GM19397 (cell line): ENCODE measurements at regions not wholly inside any gene's neighbourhood (a gene's known extent, or its start where the extent isn't known, plus 50 kb on each side); places are given as distances from the start of the nearest gene placed in this dataset.

Source experiments
- ATAC-seq: cut with Tn5 transposase; IDR thresholded peaks from one replicate; pipeline ENCODE4 v1.9.1; 2021; ENCODE audit warnings: mild to moderate bottlenecking, moderate library complexity; ENCODE audit not compliant: unreplicated experiment

- ATAC-seq, result no peak
Observed at GRCh38 chr3:182435860-182436259, 357.4 kb upstream of the ATP11B start.

DNA sequence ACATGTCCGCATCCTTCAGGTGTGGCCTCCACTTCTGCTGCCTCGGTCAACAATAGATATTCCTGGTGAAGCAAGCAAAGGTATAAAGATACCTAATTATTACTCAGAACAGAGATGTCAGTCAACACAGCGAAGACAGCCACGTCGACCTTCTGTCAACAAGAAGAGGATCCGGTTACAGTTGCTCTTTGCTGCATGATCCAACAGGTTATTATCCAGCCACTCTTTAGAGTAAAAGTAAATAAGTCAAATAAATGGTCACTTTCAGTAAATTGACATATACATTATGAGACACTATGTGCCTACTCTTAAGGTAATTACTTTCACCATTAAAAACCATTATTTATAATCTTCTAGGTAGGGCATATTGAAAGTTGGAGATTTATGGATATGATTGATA lies 356.8 kb upstream of the ATP11B start:
- no peak for ATAC-seq

GRCh38 chr3:182438398-182438797 lies 354.9 kb upstream of the ATP11B start:
- ATAC-seq, result no peak

DNA sequence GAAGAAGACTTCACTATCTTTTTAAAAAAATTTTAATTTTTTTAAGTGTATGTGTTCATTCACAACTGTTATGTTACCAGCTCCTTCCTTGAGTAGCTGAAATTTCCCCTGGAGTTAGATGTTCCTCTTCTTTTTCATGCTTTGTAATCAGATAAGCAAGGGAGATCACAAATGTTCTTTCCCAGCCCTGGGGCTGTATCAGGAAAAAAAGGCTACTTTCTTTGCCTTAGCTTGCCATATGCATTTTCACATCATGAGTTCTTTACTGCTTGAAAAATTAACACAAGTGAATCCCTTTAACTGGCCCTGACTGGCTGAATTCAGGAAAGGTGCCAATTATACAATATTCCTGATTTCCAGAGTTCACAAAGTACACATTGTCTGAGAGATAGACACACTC lies 353.2 kb upstream of the ATP11B start:
- no peak for ATAC-seq

DNA sequence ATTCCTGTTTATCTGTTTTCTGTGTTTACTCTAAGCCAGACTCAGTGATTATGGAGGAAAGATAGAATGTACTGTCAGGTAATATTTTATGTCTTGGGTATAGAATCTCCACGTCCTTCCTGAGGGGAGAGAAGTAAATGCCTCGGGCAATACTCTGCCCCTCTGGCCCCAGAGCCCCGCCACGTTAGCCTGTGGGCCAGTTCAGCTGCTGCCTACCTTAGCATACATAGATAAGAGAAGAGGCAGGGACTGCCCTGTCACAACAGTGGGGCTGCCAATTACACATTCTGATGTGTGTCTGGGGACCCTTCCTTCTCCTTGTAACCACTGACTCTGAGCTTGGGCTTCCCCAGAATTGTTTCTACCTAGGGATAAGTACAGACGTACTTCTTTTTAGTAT lies 347.7 kb upstream of the ATP11B start:
- no peak for ATAC-seq

DNA sequence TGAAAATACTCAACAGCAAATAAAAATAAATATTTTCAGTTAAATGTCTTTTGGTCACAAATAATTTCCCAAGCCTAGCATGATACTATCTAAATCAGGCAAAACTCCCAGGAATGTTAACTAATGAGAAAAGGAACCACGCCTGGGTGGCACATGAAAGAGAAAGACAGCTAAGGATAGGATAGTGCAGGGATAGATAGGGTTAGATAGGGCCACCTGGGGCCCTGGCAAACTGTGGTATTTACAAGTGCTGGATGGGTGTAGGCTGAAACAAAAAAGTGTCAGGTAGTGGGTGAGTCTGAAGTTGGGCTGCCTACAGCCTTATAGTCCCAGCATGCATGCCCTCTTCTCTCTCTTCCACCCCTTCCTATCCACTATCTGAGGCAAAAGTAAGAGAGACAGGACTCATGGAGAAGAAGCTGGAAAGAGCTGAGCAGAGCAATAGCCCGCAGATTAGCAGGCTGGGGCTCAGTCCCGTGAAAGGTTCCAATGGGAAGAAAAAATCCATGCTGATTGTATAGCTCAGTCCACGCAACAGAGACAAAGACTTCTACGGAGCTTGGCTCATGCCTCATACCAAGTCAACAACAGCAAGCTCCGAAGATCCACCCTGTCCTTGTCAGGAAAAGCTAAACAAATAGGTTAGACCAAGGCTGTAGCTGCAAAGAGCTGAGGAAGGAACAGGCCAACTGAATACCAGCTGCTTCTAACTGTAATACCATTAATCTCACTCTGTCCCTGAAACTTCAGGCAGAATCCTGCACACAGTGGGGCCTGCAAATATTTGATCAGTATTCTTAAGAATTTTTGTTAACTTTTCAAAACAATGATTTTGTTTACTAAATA lies 342.1 kb upstream of the ATP11B start:
- no peak for ATAC-seq

DNA sequence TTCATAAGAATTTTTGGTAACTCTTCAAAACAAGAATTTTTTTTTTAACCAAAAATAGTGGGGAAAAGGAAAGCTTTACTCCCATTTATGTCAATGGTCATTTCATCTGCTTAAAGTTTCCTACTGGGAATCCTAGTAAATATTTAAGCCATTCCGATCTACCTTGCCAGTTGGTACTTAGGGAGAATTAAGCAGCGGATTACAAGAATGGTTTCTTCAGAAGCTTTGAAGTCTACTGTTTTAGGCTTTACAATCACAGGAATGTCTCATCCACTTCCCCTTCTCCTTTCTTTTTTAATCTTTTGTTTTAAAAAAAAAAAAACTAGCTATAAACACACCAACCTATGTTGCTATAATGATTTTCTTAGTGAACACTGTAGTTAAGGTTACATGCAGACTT lies 341.4 kb upstream of the ATP11B start:
- no peak for ATAC-seq

DNA sequence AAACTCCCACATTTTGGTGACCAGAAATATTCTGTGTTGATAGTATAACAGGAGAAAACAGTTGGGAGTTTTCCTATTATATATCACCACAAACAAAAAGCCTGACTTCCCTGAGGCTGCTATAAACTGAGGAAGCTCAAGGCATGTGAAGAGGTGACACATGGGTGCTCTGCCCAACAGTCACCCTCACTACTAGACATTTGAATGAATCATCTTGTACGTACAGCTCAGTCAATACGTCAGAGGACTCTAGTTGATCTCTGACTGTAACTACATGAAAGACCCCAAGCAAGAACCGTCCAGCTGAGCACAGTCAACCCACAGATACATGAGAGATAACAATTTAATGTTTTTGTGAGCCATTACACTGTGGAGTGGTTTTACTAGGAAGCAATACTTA lies 338.3 kb upstream of the ATP11B start:
- no peak for ATAC-seq

DNA sequence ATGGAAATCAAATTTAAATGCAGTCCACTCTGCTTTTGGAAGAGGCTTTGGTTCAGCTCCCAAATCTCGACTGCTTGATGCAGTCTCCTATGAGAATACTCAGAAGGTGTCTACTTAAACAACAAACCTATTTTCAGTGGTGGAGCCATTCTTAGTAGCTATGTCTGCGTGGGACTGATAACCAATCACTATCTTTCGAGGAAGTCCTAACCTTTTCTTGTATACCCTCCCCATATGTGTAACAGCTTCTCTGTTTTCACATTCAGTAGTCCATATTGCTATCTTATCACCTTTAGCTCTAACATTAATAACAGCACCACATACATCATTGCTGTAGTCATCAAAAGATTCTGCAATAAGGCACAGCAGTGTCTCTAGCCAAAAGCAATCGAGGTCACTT lies 333.0 kb upstream of the ATP11B start:
- no peak for ATAC-seq

DNA sequence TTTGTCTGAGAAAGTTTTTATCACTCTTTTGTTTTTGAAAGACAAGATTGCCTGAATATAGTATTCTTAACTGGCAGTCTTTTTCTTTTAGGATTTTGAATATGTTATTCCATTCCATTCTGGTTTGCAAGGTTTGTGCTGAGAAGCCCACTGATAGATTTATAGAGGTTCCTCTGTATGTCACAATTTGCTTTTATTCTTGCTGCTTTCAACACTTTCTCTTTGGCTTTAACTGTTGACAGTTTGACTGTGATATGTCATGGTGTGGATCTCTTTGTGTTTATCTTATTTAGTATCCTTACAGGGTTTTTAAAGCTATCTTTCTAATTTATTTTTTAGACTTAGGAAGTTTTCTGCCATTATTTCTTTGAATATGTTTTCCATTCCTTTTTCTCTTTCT lies 331.2 kb upstream of the ATP11B start:
- ATAC-seq, result no peak

- ATAC-seq, result no peak
Observed at GRCh38 chr3:182464513-182465145, 328.7 kb upstream of the ATP11B start.

- ATAC-seq, result no peak
Observed at GRCh38 chr3:182465301-182466185, 327.8 kb upstream of the ATP11B start.

DNA sequence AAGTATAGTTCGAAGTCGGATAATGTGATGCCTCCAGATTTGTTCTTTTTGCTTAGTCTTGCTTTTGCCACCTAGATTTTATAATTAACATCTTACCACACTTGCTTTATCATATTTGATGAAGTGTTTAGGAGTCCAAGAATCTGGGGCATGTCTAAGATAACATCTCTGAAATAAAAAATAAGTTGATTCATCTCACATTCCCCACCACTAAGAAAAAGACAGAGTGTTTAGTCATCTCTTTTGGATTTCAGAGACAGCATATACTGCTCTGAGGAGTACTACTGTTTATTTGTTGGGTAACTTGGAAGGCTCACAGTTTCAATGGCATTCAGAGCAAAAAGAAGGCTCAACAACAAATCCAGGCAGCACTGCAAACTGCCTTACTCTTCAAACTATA lies 324.2 kb upstream of the ATP11B start:
- ATAC-seq, result no peak

DNA sequence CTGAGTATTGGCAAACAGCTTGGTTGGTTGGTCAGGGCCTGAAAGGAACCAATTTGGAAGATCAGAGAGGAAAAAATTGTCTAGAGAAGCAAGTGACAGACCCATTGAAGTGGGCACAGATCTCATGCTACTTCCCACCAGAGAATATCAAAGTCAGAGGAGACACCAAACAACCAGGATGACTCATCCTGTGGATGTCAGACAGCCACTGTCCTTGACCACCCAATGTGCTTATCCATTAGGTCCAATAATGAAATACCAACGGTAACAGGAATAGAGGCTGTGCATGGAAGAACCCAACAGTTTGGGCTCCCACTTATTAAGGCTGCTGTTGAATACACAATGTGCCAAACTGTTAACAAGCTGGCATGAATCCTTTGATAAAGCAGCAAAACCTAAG lies 323.1 kb upstream of the ATP11B start:
- no peak for ATAC-seq

GRCh38 chr3:182473191-182473710 lies 320.1 kb upstream of the ATP11B start:
- no peak for ATAC-seq

- ATAC-seq, result no peak
Observed at GRCh38 chr3:182478369-182478768, 314.9 kb upstream of the ATP11B start.

- no peak for ATAC-seq
Observed at GRCh38 chr3:182479419-182480336, 313.6 kb upstream of the ATP11B start.

- ATAC-seq, result no peak
Observed at GRCh38 chr3:182482705-182483104, 310.6 kb upstream of the ATP11B start.

- ATAC-seq, result no peak
Observed at GRCh38 chr3:182484682-182485081, 308.6 kb upstream of the ATP11B start.

DNA sequence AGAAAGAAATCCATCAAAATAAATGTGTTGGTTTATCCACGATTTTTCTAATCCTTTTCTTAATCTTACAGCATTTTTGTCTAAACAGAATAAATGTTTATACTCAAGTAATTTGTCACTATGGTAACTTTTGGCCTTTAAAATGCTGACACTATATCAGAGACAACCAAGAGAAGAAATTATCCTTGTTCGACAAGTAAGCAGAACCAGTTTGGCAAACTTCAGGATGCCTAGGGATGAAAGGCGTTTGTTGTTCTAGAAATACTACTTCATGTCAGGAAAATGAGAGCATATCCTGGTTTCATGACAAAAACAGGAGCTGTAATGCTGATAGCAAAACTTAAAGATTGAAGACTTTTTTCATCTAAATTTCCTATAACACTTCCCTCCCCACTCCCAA lies 308.0 kb upstream of the ATP11B start:
- ATAC-seq, result no peak
